AG04449 (cell line): ENCODE measurements at regions not wholly inside any gene's neighbourhood (a gene's known extent, or its start where the extent isn't known, plus 50 kb on each side); places are given as distances from the start of the nearest gene placed in this dataset.

Experiments used
- CTCF ChIA-PET: fragments of 350-600 bp; formaldehyde crosslinking; extraction: SDS; loops from one replicate; lab custom pipeline; 2021; ENCODE audit warnings: antibody characterized with exemption; lab: Yijun Ruan, JAX
- POLR2A ChIA-PET: fragments of 400-600, 350-600 bp; formaldehyde crosslinking; extraction: SDS; loops from one replicate; lab custom pipeline; 2020; ENCODE audit warnings: antibody characterized with exemption, inconsistent platforms; lab: Yijun Ruan, JAX
- DNase-seq: peaks from one replicate; pipeline ENCODE4 v3.0.0-alpha.2; 2010; ENCODE audit warnings: low read depth, low spot score
- H3K4me3 ChIP-seq: 2 replicates; pipeline ENCODE4 v1.5.1; 2011; ENCODE audit warnings: low read depth, mild to moderate bottlenecking, control low read depth, low read length
- CTCF ChIP-seq: IDR thresholded peaks from one replicate; pipeline ENCODE4 v1.5.1; 2011; ENCODE audit warnings: mild to moderate bottlenecking, moderate library complexity, low read length, control low read depth, inconsistent platforms; ENCODE audit not compliant: insufficient read depth; ENCODE audit errors: missing control alignments

DNA sequence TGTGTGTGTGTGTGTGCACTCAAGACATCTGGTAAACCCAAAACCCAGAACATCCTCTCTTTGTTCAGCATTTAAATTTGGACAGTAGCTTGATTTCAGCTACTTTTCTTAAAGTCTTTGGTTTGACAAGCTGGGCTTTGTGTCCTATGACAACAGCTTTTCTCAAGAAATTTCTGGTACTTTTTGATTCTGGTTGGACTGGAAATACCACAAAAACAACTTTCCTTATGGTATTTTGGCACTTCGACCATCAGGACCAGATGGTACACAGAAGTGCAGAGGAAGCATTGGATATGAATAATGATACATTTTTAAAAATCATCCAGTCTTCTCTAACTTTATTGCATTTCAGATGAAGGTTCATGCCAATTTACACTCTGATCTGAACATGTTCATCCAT, 286.6 kb upstream of the FLRT2 start:
- CTCF ChIA-PET = interaction anchor here (0.7 kb wide), 1 partner anchor 290 kb away, joined by 3 read pairs; no protein-coding TSS in a partner anchor
- POLR2A ChIA-PET = interaction anchor here (0.6 kb wide), 1 partner anchor 69 kb away, joined by 3 read pairs; no protein-coding TSS in a partner anchor
- TF ChIP-seq CTCF = no peak
- DNase-seq = no peak
- H3K4me3 ChIP-seq = no peak overlapping the region

DNA sequence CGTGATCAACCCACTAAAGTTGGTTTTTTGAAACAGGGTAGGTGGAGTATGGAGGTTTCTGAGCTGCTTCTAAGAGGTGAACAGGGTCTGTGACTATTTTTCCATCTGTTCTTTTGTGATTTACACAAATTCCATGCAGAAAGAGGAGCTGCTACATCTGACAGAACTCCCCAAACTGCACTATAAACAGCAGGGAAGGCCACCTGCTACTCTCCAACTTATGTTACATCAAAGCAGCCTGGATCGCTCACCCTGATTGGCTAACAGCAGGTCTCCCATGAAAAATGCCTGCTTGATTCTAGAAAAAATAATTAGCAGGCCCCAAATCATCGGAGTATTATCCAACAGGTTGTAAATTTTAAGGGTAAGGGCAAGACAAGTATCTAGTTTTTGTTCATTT, 282.9 kb upstream of the FLRT2 start:
- DNase-seq = no peak
- TF ChIP-seq CTCF = no peak
- CTCF ChIA-PET = no interaction called here

GRCh38 chr14:85248881-85249635, 280.9 kb upstream of the FLRT2 start:
- CTCF ChIA-PET = interaction anchor here (1.0 kb wide), 1 partner anchor 28 kb away, joined by 3 read pairs; no protein-coding TSS in a partner anchor
- no peak for DNase-seq
- H3K4me3 ChIP-seq = no peak overlapping the region
- no peak for TF ChIP-seq CTCF
- POLR2A ChIA-PET = interaction anchor here (0.7 kb wide), 1 partner anchor 758 kb away, joined by 3 read pairs; no protein-coding TSS in a partner anchor

More for the DNA sequence above, 282.9 kb upstream of the FLRT2 start:
- POLR2A ChIA-PET = no interaction called here
- no peak overlapping the region for H3K4me3 ChIP-seq

DNA sequence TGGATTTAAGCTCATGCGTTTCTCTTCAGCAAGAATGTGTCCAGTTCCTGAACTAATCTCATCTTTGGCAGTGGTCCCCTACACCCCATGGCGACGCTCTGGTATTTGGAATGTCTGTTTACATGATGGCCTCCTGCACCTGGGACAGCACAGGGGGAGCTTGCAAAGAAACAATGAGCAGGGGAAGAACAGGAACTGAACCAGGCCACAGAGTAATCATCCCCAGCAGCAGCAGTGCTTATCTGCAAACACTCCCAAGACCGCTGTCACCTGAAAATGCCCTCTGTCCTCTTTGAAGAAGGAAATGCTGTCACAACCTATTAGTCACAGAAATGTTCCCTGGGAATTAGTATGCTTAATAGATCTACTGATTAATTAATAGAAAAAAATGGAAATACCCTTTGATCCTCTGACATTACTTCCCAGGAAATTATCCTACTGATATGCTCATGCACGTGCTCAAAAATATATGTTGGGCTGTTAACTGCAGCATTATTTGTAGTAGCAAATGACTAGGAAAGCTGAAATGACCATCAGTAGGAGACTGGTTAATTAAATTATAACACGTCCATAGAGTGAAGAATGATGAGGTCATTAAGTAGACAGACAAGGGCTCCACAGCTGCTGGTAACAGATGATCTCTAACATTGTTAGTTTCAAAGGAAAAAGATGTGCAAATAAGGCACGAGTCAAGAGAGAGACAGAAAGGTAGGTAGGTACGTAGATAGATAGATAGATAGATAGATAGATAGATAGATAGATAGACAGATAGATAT, 279.3 kb upstream of the FLRT2 start:
- POLR2A ChIA-PET = no interaction called here
- H3K4me3 ChIP-seq = no peak overlapping the region
- DNase-seq = no peak
- no peak for TF ChIP-seq CTCF
- CTCF ChIA-PET = interaction anchor here (1.0 kb wide), 1 partner anchor 30 kb away, joined by 3 read pairs; no protein-coding TSS in a partner anchor

DNA sequence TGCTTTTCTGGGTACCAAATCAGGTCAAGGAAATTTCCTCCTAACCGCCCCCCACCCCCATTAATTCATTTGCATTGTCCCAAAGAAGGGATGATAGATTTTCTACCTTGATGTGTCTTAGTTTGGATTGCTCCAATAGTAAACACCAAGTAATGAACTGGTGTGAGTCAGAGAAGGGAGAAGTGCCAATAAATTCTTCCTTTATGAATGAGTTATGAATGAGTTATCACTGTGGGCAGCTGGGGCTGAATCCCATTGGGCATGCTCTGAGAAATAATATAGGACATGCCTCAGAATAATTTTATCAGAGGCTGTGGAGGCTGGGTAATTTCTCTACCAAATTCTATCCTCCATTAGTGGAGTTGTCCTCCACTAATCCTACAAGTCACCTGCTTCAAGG, 277.9 kb upstream of the FLRT2 start:
- POLR2A ChIA-PET = no interaction called here
- H3K4me3 ChIP-seq = no peak overlapping the region
- CTCF ChIA-PET = no interaction called here
- no peak for DNase-seq
- TF ChIP-seq CTCF = no peak

DNA sequence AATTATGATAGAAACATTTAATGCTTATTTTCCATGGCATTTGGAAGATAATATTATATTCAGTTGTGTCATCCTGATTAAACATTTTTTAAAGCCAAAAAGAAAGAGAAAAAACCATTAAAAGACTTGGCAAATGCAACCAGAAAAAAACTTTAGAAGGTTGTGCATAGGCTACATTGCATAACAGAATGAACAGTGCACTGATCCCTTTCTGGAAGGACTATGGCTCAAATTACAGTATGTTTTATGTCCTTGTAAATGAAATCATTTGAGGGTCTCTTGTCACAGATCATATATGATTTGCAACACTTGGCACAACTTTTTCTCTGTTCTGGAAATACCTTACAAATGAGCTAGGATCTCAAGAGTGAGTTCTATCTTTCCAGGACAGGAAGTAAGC, 275.2 kb upstream of the FLRT2 start:
- CTCF ChIA-PET = no interaction called here
- DNase-seq = no peak

More for the DNA sequence above, 275.2 kb upstream of the FLRT2 start:
- POLR2A ChIA-PET = no interaction called here
- TF ChIP-seq CTCF = no peak
- no peak overlapping the region for H3K4me3 ChIP-seq
